Tibial nerve (tissue), 4 donors: ENCODE measurements at regions not wholly inside any gene's neighbourhood (a gene's known extent, or its start where the extent isn't known, plus 50 kb on each side); places are given as distances from the start of the nearest gene placed in this dataset.

ENCODE experiments used
- DNase-seq, 2 donors: peaks; one replicate each; pipeline ENCODE4 v3.0.0-alpha.2; 2019; ENCODE audit warnings: low spot score in 2 of 2
- H3K27ac ChIP-seq, 4 donors: fragments of 200-600 bp; sonication (generic) in 3 of 4; one replicate each; pipeline ENCODE4 v1.5.1; 2017 to 2019; ENCODE audit warnings: mild to moderate bottlenecking in 1 of 4
- H3K27me3 ChIP-seq, 2 donors: fragments of 200-600 bp; sonication (generic) in 1 of 2; one replicate each; pipeline versions ENCODE4 v1.5.1 to v1.6.0; 2017 to 2019
- H3K36me3 ChIP-seq, 3 donors: fragments of 200-600 bp; sonication (generic); one replicate each; pipeline ENCODE4 v1.5.1; 2018 to 2019
- H3K4me1 ChIP-seq, 4 donors: fragments of 200-600 bp; sonication (generic) in 3 of 4; one replicate each; pipeline ENCODE4 v1.5.1; 2017 to 2019
- H3K4me3 ChIP-seq, 4 donors: fragments of 200-600 bp; sonication (generic) in 3 of 4; one replicate each; pipeline ENCODE4 v1.5.1; 2017 to 2019; ENCODE audit warnings: mild to moderate bottlenecking in 1 of 4, moderate library complexity in 1 of 4
- H3K9me3 ChIP-seq, 4 donors: fragments of 200-600 bp; sonication (generic) in 3 of 4; one replicate each; pipeline ENCODE4 v1.5.1; 2017 to 2019
- CTCF ChIP-seq, 5 experiments: fragments of 200-600 bp in 3 of 5; fragments of 450-650 bp in 2 of 5; sonication (generic) in 3 of 5; IDR thresholded peaks; one replicate each; pipeline ENCODE4 v1.5.1; 2016 to 2019; ENCODE audit warnings: antibody characterized with exemption in 5 of 5, mild to moderate bottlenecking in 3 of 5, moderate library complexity in 2 of 5
- EP300 ChIP-seq, 2 donors: sonication (generic); formaldehyde crosslinking; IDR thresholded peaks; one replicate each; pipeline ENCODE4 v1.6.1; 2017; ENCODE audit warnings: antibody characterized with exemption in 2 of 2, mild to moderate bottlenecking in 1 of 2
- POLR2A ChIP-seq, 2 donors: fragments of 450-650 bp; IDR thresholded peaks; one replicate each; pipeline ENCODE4 v1.6.1; 2017; ENCODE audit warnings: antibody characterized with exemption in 2 of 2, mild to moderate bottlenecking in 2 of 2, moderate library complexity in 2 of 2
- WGBS, 2 donors: methylation state at CpG; one replicate each; pipeline ENCODE4 v1.1.5; 2018; 5-methylcytosine and 5-hydroxymethylcytosine counted together

- no peak overlapping the region for H3K4me3 ChIP-seq
- H3K27me3 ChIP-seq: no peaks in the 10 kb centered on the region
- TF ChIP-seq EP300 (IDR thresholded peaks at IDR 0.05) (no peak), CTCF (IDR thresholded peaks at IDR 0.05) (no peak), POLR2A (IDR thresholded peaks at IDR 0.05) (no peak)
- H3K36me3 ChIP-seq: no peaks in the 10 kb centered on the region
- H3K9me3 ChIP-seq: no peaks in the 10 kb centered on the region
- no peak for DNase-seq
- H3K27ac ChIP-seq: no peak overlapping the region
- WGBS, 2 donors: 85 to 93% methylated on average over 4 of the region's 4 CpGs
- no peaks in the 10 kb centered on the region for H3K4me1 ChIP-seq
Measured at GRCh38 chr19:31595521-31595920, 246.3 kb upstream of the TSHZ3 start.

GRCh38 chr19:31596751-31597150 is 247.5 kb upstream of the TSHZ3 start:
- Histone ChIP-seq H3K9me3 (no peaks in the 10 kb centered on the region), H3K36me3 (no peaks in the 10 kb centered on the region), H3K27me3 (no peaks in the 10 kb centered on the region), H3K4me3 (no peak overlapping the region), H3K27ac (no peak overlapping the region), H3K4me1 (no peaks in the 10 kb centered on the region)
- WGBS, 2 donors: 85 to 93% methylated on average over 8 of the region's 8 CpGs
- DNase-seq: no peak
- TF ChIP-seq POLR2A (IDR thresholded peaks at IDR 0.05) (no peak), CTCF (IDR thresholded peaks at IDR 0.05) (no peak), EP300 (IDR thresholded peaks at IDR 0.05) (no peak)

GRCh38 chr19:31597616-31598015 is 248.4 kb upstream of the TSHZ3 start:
- H3K27me3 ChIP-seq: no peaks in the 10 kb centered on the region
- H3K4me1 ChIP-seq: no peaks in the 10 kb centered on the region
- no peak overlapping the region for H3K4me3 ChIP-seq
- 84 to 86% methylated on average over 9 of the region's 9 CpGs for WGBS, 2 donors
- H3K9me3 ChIP-seq: no peaks in the 10 kb centered on the region
- H3K27ac ChIP-seq: no peak overlapping the region
- TF ChIP-seq POLR2A (IDR thresholded peaks at IDR 0.05): no peak
- no peak for DNase-seq
- no peaks in the 10 kb centered on the region for H3K36me3 ChIP-seq

- Histone ChIP-seq H3K27ac (no peak overlapping the region), H3K27me3 (no peaks in the 10 kb centered on the region), H3K4me3 (no peak overlapping the region), H3K4me1 (no peaks in the 10 kb centered on the region), H3K36me3 (no peaks in the 10 kb centered on the region), H3K9me3 (no peaks in the 10 kb centered on the region)
- TF ChIP-seq POLR2A (IDR thresholded peaks at IDR 0.05) (no peak), EP300 (IDR thresholded peaks at IDR 0.05) (no peak), CTCF (IDR thresholded peaks at IDR 0.05) (no peak)
- DNase-seq: no peak
- WGBS, 2 donors: 62 to 72% methylated on average over 2 of the region's 2 CpGs
Measured at GRCh38 chr19:31598730-31599238, 249.5 kb upstream of the TSHZ3 start.

- TF ChIP-seq POLR2A (IDR thresholded peaks at IDR 0.05) (no peak), CTCF (IDR thresholded peaks at IDR 0.05) (no peak), EP300 (IDR thresholded peaks at IDR 0.05) (no peak)
- no peaks in the 10 kb centered on the region for H3K27me3 ChIP-seq
- no peaks in the 10 kb centered on the region for H3K9me3 ChIP-seq
- H3K27ac ChIP-seq: no peak overlapping the region
- no peaks in the 10 kb centered on the region for H3K36me3 ChIP-seq
- H3K4me1 ChIP-seq: no peaks in the 10 kb centered on the region
- no peak for DNase-seq
- WGBS, 2 donors: 87% methylated on average over 10 to 11 of the region's 11 CpGs
- no peak overlapping the region for H3K4me3 ChIP-seq
Measured at GRCh38 chr19:31600731-31601295, 251.6 kb upstream of the TSHZ3 start.

GRCh38 chr19:31601855-31602254 is 252.6 kb upstream of the TSHZ3 start:
- 86 to 88% methylated on average over 9 of the region's 9 CpGs for WGBS, 2 donors
- no peak for TF ChIP-seq CTCF (IDR thresholded peaks at IDR 0.05)
- TF ChIP-seq POLR2A (IDR thresholded peaks at IDR 0.05): no peak
- no peak for TF ChIP-seq EP300 (IDR thresholded peaks at IDR 0.05)
- Histone ChIP-seq H3K27ac (no peak overlapping the region), H3K36me3 (no peaks in the 10 kb centered on the region), H3K4me1 (no peaks in the 10 kb centered on the region), H3K9me3 (no peaks in the 10 kb centered on the region), H3K4me3 (no peak overlapping the region), H3K27me3 (no peaks in the 10 kb centered on the region)
- DNase-seq: no peak
